GM21576 (cell line): ENCODE measurements at regions not wholly inside any gene's neighbourhood (a gene's known extent, or its start where the extent isn't known, plus 50 kb on each side); places are given as distances from the start of the nearest gene placed in this dataset.

Experiments used
- ATAC-seq: cut with Tn5 transposase; IDR thresholded peaks from one replicate; pipeline ENCODE4 v1.9.1; 2021; ENCODE audit warnings: mild to moderate bottlenecking, moderate library complexity; ENCODE audit not compliant: unreplicated experiment

DNA sequence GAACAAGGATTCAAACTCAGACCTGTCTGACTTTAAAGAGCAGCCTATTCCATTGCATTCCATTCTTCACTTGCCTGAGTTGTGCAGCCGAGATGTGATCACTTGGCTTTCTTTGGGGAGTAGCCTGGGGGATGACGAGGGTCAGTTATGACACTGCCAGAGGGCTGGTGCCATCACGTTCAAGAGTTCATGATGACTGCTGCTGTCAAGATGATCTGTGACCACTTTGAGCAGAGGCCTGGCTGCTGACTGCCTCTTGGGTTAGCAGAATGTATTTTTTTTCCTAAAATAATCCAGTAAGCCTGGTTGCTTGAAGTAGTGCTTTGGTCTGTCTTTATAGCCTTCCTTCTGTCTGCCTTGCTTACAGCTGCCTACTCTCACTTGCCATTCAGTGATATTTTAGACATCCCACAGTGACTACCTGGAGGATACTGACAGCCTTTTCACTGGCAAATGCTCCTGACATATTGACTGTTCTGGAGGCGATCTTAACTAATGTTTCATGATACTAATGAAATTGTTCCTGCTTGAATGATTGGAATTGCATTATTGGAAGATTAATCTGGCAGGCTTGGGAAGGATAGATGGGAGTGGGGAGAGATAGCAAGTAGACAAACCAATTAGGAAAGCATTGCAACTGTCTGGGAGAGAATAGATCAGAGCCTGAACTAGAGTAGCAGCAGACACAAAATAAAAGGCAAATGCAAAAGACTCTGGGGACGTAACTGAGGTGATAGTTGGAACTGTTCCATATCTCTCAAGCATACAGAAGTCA, 221.6 kb upstream of the LCORL start:
- no peak for ATAC-seq

GRCh38 chr4:18241727-18242126, 220.2 kb upstream of the LCORL start:
- ATAC-seq = no peak

DNA sequence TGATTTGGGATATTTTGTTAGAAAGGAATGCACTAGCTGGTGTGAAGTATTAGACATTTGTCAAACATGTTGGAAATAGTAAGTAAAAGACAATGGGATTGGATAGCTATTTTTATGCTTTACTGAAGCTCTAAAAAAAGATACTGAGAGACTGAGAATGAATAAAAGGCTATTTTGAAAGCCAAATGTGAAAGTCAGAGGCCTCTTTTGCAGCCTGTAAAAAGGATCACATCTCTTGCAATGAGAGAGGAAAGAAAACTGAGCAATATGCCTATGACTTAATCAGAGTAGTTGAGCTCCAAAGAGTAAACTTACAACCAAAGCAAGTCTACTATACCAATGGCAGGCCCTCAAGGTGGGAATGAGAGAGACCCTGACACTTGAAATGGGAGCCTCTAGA, 212.6 kb upstream of the LCORL start:
- no peak for ATAC-seq

- no peak for ATAC-seq
Measured at GRCh38 chr4:18231726-18232125, 210.2 kb upstream of the LCORL start.

DNA sequence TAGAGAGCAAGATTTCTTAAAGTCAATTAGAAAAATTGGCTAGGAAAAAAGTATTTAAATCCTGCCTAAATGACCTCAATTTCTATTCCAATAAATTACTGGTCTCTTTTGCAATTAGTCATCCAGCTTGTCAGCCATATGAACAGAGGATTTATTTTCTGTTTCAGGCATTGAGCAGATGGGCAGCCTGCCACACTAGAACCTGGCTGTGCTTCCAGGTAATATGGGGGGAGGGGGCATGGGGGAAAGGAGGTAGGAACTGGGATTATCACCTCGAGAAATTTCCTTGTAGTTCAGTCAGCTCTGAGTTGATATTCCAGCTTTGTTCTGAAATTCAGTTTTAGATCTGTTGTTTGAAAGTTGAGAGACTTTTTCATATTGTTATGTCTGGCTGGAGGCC, 206.3 kb upstream of the LCORL start:
- ATAC-seq = no peak

DNA sequence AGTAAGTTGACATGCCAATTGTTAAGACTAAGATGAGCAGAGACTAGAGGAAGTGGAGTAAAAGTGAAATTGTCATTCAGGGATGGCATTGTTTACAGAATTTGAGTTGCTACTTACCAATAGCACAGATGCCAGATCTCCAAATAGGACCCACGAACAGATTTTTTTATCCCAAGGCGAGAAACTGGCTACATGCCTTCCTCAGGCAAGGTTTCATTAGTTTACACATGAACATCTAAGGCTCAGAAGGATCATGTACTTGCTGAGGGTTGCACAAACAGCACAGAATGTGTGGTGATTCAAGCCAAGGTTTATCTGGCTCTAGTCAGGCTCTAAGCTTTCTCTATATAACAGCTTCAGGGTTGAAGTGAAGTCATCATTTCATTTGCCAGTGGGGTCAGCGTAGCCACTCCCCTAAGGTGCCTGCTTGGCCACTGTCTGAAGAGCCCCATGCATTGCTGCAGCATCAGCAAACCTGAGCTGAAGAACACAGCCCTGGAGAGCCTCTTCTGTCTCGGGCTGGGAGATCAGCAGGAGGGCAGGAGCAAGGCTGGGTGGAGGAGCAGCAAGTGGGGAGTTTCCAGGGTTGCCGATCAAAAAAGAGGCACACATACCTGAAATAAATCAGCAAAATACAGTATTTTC, 193.0 kb upstream of the LCORL start:
- no peak for ATAC-seq

GRCh38 chr4:18213576-18214198, 192.1 kb upstream of the LCORL start:
- no peak for ATAC-seq

DNA sequence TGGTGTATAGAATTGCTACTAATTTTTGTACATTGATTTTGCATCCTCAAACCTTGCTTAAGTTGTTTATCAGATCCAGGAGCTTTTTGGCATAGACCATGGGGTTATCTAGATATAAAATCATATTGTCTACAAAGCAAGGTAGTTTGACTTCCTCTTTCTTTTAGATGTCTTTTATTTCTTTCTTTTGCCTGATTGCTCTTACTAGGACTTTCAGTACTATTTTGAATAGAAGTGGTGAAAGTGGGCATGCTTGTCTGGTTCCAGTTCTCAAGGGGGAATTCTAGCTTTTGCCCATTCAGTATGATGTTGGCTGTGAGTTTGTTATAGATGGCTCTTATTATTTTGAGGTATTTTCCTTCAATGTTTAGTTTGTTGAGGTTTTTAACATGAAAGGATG, 187.9 kb upstream of the LCORL start:
- no peak for ATAC-seq

- ATAC-seq = no peak
Measured at GRCh38 chr4:18203966-18204365, 182.4 kb upstream of the LCORL start.

DNA sequence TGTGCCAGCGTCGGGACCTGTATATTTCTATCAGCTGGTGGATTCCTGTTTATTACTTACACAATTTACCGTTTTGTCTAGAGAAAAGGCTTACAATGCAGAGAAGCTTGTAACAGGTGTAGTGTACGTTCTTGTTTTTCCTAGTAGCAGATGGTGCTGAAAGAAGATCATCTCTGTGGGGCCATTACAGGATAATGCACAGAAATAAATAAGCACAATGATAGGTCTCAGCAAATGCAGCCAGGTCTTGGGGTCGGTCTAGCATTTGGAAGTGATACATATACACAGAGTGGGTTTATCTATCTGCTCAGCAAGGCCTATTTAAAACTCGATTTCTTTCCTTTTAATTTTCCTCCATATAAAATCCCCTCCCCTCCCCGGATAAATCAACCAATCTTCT, 180.9 kb upstream of the LCORL start:
- no peak for ATAC-seq

- no peak for ATAC-seq
Measured at GRCh38 chr4:18201885-18202284, 180.3 kb upstream of the LCORL start.

DNA sequence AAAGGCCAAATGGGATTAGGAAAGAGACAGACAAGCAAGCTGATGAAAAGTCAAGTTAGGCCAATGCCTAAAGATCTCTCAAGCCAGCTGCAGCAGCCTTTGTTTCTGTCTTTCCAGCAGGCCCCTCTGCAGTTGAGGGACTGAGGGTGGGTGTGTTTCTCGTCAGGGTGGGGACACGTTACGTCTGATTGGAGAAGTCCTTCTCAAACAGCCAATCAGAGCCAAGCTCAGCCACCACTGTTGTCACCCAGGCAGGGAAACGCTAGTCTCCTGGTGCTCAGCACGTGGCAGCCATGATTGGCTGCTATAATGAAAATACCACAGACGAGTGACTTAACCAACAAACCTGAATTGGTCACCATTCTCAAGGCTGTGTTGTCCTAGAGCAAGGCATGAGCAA, 177.1 kb upstream of the LCORL start:
- ATAC-seq = no peak

GRCh38 chr4:18197467-18197866, 175.9 kb upstream of the LCORL start:
- ATAC-seq = no peak

GRCh38 chr4:18194278-18194677, 172.7 kb upstream of the LCORL start:
- no peak for ATAC-seq

DNA sequence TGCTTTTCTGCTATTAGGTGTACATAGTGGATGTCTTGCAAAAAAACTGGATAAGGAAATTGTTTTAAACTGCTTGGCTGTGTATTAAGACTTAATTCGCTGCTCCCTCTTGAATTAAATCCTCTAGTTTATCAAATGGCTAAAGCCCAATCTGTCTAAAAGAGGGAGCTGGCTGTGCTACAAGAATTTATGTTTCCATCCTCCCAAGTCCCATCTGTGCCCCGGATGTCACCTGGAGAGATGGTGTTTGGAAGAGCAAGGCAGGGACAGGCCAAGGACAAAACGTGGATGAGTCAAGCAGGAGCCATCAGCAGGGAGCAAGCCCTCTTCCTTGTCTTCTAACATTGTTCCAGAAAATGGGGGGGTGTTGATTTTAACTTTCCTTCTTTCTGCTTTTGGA, 171.3 kb upstream of the LCORL start:
- ATAC-seq = no peak

GRCh38 chr4:18185491-18185890, 163.9 kb upstream of the LCORL start:
- ATAC-seq = no peak

- no peak for ATAC-seq
Measured at GRCh38 chr4:18180892-18181291, 159.3 kb upstream of the LCORL start.

DNA sequence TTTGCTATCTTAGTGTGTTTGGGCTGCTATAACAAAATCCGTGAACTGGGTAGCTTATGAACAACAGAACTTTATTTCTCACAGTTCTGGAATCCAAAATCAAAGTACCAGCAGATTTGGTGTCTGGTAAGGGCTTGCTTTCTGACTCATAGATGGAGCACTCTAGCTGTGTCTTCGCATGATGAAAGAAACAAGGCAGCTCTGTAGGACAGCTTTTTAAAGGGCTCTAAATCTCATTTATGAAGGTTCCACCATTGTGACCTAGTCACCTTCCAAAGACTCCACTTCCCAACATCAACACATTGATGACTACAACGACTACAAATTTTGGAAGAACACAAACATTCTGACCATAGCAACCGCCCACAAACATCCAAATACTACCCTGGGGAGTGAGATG, 158.6 kb upstream of the LCORL start:
- no peak for ATAC-seq

DNA sequence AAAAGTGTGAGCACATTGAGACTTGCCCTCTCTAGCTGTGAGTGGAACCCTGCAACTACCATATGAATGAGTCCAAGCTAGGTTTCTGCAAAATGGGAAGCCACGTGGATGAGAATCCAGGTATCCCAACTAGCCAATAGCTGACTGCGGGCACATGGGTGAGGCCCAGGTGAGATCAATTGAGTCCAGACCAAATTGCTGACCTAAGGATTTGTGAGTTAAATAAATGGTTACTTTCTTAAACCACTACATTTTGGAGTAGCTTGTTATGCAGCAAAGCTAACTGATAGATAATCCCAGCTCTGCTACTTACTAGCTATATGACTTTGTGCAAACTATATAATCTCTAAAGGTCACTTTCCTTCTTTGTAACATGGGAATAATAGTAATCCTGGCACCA, 150.3 kb upstream of the LCORL start:
- ATAC-seq = no peak

DNA sequence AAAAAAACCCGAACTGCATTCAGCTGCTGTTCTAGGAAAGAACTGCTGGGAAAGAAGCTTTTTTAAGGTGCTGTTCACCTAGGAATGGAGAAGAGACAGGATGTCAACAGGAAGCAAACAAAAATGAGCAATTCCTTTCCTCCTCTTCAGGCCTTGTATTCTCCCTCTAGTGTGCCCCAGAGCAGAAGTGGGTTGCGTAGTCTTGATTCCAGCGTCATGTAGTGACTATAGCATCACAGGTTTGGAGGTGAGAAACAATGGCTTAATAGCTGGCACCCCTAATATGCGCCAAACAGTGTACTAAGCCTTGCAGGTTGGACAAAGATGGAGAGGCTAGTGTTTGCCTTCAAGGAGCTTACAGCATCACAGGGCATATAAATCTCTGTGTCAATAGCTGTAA, 146.3 kb upstream of the LCORL start:
- ATAC-seq = no peak

GRCh38 chr4:18166925-18167324, 145.4 kb upstream of the LCORL start:
- no peak for ATAC-seq

GRCh38 chr4:18162453-18162852, 140.9 kb upstream of the LCORL start:
- no peak for ATAC-seq
